Heart left ventricle (tissue), 13 donors: ENCODE measurements at regions not wholly inside any gene's neighbourhood (a gene's known extent, or its start where the extent isn't known, plus 50 kb on each side); places are given as distances from the start of the nearest gene placed in this dataset.

ENCODE experiments used
- CTCF ChIP-seq, 12 donors: fragments of 200-600 bp; sonication (generic) in 4 of 12; IDR thresholded peaks; one replicate each; pipeline versions ENCODE4 v1.5.0 to v1.8.0; 2018 to 2022; ENCODE audit warnings: antibody characterized with exemption in 12 of 12, mild to moderate bottlenecking in 5 of 12
- POLR2A ChIP-seq, 2 donors: fragments of 450-650 bp; IDR thresholded peaks; one replicate each; pipeline ENCODE4 v1.6.1; 2017; ENCODE audit warnings: antibody characterized with exemption in 2 of 2, mild to moderate bottlenecking in 2 of 2, moderate library complexity in 2 of 2
- donor health status: ischemic (EF 13 %, LVEDD 7.1; RV severe dilation, severe dysfunction).
- donor health status: DM: no; HTN: yes; CAD: no.
- donor health status: DM: no; HTN: no; CAD: no.
- donor health status: ischemic (EF 25% LVEDD 6.9; RV normal size, moderate dysfunction).
- donor health status: ischemic (EF 25% LVEDD 5.7; RV mildly dilated, moderate dysfunction).
- donor health status: ischemic (EF 35%, LVEDD 5.7; RV mildly dilated, moderate dysfunction).
- donor health status: nonischemic (EF 11% LVEDD 7.7; RV severe dilation, severe dysfunction).
- donor health status: DM: yes; HTN: yes; CAD: no.
- donor health status: PGD.
- donor health status: ischemic (EF 29% LVEDD 5.4; RV normal size, mild dysfunction).
- donor health status: nonischemic (EF 23%, LVEDD 6.1; RV moderate dilation, normal function).

DNA sequence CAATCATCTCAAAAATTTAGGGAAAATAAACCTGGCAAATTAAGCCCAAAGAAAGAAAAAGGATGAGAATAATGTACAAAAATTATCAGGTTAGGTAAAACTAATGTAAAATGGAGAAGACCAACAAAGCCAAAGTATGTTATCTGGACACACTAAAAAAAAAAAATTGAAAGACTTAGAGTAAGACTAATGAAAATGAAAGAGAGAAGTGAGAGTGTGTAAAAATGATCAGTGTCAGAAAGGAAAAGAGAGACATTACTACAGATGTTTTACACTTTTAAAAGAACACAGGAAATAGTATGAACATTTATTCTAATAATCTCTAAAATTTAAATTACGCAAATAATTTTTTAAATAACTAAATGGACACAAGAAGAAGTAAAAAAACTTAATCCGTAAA, 573.3 kb upstream of the NR2F2 start:
- TF ChIP-seq CTCF (IDR thresholded peaks at IDR 0.05): no peak
- TF ChIP-seq POLR2A (IDR thresholded peaks at IDR 0.05): no peak
